ENCODE measurements at regions not wholly inside any gene's neighbourhood (a gene's known extent, or its start where the extent isn't known, plus 50 kb on each side); places are given as distances from the start of the nearest gene placed in this dataset.

DNA sequence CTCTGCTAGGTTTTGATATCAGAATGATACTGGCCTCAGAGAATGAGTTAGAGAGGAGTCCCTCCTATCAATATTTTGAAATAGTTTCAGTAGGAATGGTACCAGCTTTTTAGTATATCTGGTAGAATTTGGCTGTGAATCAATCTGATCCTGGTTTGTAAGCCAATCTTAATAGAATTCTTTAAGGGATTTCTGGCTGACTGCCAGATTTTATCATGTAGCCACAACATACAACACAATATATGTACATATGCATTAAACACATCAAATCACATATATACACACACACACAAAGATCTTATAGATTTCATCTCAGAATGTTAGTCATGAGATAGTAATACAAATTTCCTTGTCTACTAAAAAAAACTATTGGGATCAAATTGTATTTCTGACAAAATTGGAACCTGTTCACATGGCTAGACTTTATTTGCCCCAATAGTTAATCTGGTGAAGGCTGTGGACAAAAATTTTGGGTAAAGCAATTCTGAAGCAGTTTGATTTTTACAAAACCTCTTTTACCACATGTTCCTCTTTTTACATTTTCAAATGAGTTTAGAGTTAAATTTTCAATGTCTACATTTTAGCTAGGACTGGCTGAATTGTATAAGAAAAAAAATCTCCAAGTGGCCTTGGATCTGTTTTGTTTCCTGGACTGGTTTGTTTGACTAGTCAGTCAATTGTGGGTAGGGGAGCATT is 151.7 kb downstream of the FASLG start:
- DNase-seq: no peak
- H3K36me3 ChIP-seq: no peaks in the 10 kb centered on the region
- intact Hi-C loops (cut with DNase I; ENCODE audit: low total_unique reads): loop anchor here (10.0 kb wide), 1 partner anchor 404 kb away; no protein-coding TSS in a partner anchor
- peaks cover 0 to 6% (median 5%) of the 10 kb centered on the region in 4 donors for H3K9me3 ChIP-seq
- TF ChIP-seq POLR2AphosphoS5 (IDR thresholded peaks at IDR 0.05): no peak
- TF ChIP-seq POLR2A (IDR thresholded peaks at IDR 0.05): no peak
- no peak for TF ChIP-seq EP300 (IDR thresholded peaks at IDR 0.05)
- TF ChIP-seq, protein P1, sequence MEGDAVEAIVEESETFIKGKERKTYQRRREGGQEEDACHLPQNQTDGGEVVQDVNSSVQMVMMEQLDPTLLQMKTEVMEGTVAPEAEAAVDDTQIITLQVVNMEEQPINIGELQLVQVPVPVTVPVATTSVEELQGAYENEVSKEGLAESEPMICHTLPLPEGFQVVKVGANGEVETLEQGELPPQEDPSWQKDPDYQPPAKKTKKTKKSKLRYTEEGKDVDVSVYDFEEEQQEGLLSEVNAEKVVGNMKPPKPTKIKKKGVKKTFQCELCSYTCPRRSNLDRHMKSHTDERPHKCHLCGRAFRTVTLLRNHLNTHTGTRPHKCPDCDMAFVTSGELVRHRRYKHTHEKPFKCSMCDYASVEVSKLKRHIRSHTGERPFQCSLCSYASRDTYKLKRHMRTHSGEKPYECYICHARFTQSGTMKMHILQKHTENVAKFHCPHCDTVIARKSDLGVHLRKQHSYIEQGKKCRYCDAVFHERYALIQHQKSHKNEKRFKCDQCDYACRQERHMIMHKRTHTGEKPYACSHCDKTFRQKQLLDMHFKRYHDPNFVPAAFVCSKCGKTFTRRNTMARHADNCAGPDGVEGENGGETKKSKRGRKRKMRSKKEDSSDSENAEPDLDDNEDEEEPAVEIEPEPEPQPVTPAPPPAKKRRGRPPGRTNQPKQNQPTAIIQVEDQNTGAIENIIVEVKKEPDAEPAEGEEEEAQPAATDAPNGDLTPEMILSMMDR (IDR thresholded peaks at IDR 0.05): no peak
- H3K4me1 ChIP-seq: no peaks in the 10 kb centered on the region
- H3K27me3 ChIP-seq: no peaks in the 10 kb centered on the region
- no peak overlapping the region for H3K27ac ChIP-seq
- H3K4me3 ChIP-seq: no peak overlapping the region

DNA sequence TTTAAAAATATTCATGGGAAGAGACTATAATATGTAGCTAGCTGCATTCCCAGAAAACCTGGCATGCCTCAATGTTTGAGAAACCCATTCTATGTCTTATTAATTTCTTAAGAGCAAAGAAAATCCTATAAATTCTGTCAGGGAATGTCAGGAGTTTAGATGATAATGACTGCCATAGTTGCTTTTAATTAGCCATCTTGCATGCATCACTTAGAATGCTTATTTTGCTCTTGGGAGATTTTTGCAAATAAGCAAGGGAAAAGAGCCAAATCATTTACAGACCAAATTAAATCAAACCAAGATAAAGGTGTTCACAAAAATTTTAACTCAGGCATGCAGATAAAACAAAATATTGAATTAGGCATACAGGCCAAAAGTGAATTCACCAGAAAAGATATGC is 152.8 kb downstream of the FASLG start:
- TF ChIP-seq, protein P1 (IDR thresholded peaks at IDR 0.05): no peak
- TF ChIP-seq EP300 (IDR thresholded peaks at IDR 0.05): no peak
- no peak for TF ChIP-seq POLR2A (IDR thresholded peaks at IDR 0.05)
- no peak for TF ChIP-seq POLR2AphosphoS5 (IDR thresholded peaks at IDR 0.05)
- no peak overlapping the region for H3K27ac ChIP-seq
- no peak for DNase-seq
- no peaks in the 10 kb centered on the region for H3K36me3 ChIP-seq
- H3K4me3 ChIP-seq: no peak overlapping the region
- intact Hi-C loops (cut with DNase I; ENCODE audit: low total_unique reads): loop anchor here (10.0 kb wide), 1 partner anchor 403 kb away; no protein-coding TSS in a partner anchor
- H3K4me1 ChIP-seq: no peaks in the 10 kb centered on the region
- H3K27me3 ChIP-seq: no peaks in the 10 kb centered on the region
- peaks cover 0 to 6% (median 5%) of the 10 kb centered on the region in 4 donors for H3K9me3 ChIP-seq

DNA sequence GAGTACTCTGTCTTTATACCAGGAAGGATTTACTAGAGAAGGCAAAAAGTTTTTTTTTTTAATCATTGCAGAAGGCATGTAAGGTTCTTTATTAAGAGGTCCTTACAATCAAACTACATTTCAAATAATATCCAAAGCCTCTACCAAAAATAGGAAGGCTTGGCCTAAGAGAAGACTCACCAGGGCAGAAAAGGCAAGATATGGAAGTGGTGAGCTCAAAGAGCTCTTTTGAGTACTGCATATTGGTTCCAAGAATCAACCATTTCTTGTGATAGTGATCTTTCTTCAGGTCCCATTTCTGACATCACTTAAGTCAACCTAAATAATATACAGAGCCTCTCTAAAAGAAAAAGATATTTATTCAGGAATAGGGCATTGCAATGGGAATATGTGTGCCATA is 153.2 kb downstream of the FASLG start:
- no peaks in the 10 kb centered on the region for H3K27me3 ChIP-seq
- intact Hi-C loops (cut with DNase I; ENCODE audit: low total_unique reads): loop anchor here (10.0 kb wide), 1 partner anchor 403 kb away; no protein-coding TSS in a partner anchor

DNA sequence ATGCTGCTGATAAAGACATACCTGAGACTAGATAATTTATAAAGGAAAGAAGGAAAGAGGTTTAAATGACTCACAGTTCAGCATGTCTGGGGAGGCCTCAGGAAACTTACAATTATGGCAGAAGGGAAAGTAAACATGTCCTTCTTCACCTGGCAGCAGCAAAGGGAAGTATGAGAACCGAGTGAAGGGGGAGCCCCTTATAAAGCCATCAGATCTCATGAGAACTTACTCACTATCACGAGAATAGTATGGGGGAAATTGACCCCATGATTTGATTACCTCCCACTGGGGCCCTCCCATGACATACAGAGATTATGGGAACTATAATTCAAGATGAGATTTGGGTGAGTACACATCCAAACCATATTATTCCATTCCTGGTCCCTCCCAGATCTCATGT is 154.4 kb downstream of the FASLG start:
- Histone ChIP-seq H3K36me3 (no peaks in the 10 kb centered on the region), H3K4me3 (no peak overlapping the region), H3K27ac (no peak overlapping the region), H3K9me3 (peaks cover 0 to 6% (median 5%) of the 10 kb centered on the region in 4 donors), H3K27me3 (no peaks in the 10 kb centered on the region), H3K4me1 (no peaks in the 10 kb centered on the region)
- intact Hi-C loops (cut with DNase I; ENCODE audit: low total_unique reads): loop anchor here (10.0 kb wide), 1 partner anchor 401 kb away; no protein-coding TSS in a partner anchor
- TF ChIP-seq POLR2A (IDR thresholded peaks at IDR 0.05) (no peak), POLR2AphosphoS5 (IDR thresholded peaks at IDR 0.05) (no peak), EP300 (IDR thresholded peaks at IDR 0.05) (no peak)
- TF ChIP-seq, protein P1 (IDR thresholded peaks at IDR 0.05): no peak
- DNase-seq: no peak
- 48 to 67% (median 53%) methylated on average over 2 of the region's 2 CpGs for WGBS, 5 donors

More for the DNA sequence above, 153.2 kb downstream of the FASLG start:
- H3K4me1 ChIP-seq: no peaks in the 10 kb centered on the region
- H3K27ac ChIP-seq: no peak overlapping the region
- no peak for DNase-seq
- no peaks in the 10 kb centered on the region for H3K36me3 ChIP-seq
- no peak for TF ChIP-seq EP300 (IDR thresholded peaks at IDR 0.05)
- TF ChIP-seq, protein P1 (IDR thresholded peaks at IDR 0.05): no peak
- TF ChIP-seq POLR2A (IDR thresholded peaks at IDR 0.05): no peak
- no peak for TF ChIP-seq POLR2AphosphoS5 (IDR thresholded peaks at IDR 0.05)
- peaks cover 0 to 6% (median 5%) of the 10 kb centered on the region in 4 donors for H3K9me3 ChIP-seq
- no peak overlapping the region for H3K4me3 ChIP-seq

Data from stomach (tissue), 8 donors.